ENCODE measurements at regions not wholly inside any gene's neighbourhood (a gene's known extent, or its start where the extent isn't known, plus 50 kb on each side); places are given as distances from the start of the nearest gene placed in this dataset.

DNA sequence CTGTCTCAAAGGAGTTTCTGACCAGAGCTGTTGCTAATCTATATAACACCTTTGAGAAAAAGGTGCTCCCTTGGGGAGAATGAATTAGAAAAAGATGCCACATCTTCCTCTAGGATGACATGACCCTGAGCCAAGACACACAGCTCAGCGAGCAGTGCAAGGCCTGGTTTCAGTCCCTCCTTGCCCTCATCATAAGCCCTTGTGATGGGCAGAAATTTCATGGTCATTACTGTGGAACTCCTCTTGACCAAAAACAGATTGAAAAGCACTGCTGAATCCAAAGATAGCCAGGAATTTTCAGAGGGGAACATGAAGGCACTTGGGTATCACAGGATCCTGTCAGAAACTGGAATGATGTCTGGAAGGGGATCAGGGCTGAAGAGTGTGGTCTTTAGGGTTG, 74.1 kb upstream of the IRX6 start:
- H3K4me3 ChIP-seq (ENCODE audit: low read depth in 2 of 2, low read length in 2 of 2), result no peak overlapping the region
- H3K4me1 ChIP-seq (ENCODE audit: control insufficient read depth, insufficient read depth, low read length), result no peaks in the 10 kb centered on the region
- in situ Hi-C loops (cut with HindIII; ENCODE audit: low pct_unique_long_range_greater_than_20kb, low sequenced_read_pairs), result no loop called here
- H3K36me3 ChIP-seq (ENCODE audit: control insufficient read depth, insufficient read depth, low read length), result no peaks in the 10 kb centered on the region
- H3K9me3 ChIP-seq (ENCODE audit: control insufficient read depth, insufficient read depth, low read depth, low read length), result no peaks in the 10 kb centered on the region
- ATAC-seq (no peak), DNase-seq (ENCODE audit: low read depth, low spot score) (no peak)
- CTCF ChIA-PET, result no interaction called here
- POLR2A ChIA-PET, result no interaction called here
- BruUV-seq (replicated peaks), result no TSS peak
- intact Hi-C loops (cut with micrococcal nuclease; ENCODE audit: unreplicated experiment), result no loop called here
- TF ChIP-seq POLR2AphosphoS5 (IDR thresholded peaks at IDR 0.05; ENCODE audit: low read depth, low read length), result no peak
- no peak for TF ChIP-seq TCF7L2 (IDR thresholded peaks at IDR 0.05; ENCODE audit: low read depth, low read length)
- TF ChIP-seq SIN3A (IDR thresholded peaks at IDR 0.05; ENCODE audit: borderline replicate concordance, insufficient read depth, low read depth, low read length), result no peak
- TF ChIP-seq, protein P1, sequence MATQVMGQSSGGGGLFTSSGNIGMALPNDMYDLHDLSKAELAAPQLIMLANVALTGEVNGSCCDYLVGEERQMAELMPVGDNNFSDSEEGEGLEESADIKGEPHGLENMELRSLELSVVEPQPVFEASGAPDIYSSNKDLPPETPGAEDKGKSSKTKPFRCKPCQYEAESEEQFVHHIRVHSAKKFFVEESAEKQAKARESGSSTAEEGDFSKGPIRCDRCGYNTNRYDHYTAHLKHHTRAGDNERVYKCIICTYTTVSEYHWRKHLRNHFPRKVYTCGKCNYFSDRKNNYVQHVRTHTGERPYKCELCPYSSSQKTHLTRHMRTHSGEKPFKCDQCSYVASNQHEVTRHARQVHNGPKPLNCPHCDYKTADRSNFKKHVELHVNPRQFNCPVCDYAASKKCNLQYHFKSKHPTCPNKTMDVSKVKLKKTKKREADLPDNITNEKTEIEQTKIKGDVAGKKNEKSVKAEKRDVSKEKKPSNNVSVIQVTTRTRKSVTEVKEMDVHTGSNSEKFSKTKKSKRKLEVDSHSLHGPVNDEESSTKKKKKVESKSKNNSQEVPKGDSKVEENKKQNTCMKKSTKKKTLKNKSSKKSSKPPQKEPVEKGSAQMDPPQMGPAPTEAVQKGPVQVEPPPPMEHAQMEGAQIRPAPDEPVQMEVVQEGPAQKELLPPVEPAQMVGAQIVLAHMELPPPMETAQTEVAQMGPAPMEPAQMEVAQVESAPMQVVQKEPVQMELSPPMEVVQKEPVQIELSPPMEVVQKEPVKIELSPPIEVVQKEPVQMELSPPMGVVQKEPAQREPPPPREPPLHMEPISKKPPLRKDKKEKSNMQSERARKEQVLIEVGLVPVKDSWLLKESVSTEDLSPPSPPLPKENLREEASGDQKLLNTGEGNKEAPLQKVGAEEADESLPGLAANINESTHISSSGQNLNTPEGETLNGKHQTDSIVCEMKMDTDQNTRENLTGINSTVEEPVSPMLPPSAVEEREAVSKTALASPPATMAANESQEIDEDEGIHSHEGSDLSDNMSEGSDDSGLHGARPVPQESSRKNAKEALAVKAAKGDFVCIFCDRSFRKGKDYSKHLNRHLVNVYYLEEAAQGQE (IDR thresholded peaks at IDR 0.05; ENCODE audit: insufficient read depth in 1 of 2, low read depth in 2 of 2, low read length in 1 of 2), result no peak
- TF ChIP-seq, protein P2, sequence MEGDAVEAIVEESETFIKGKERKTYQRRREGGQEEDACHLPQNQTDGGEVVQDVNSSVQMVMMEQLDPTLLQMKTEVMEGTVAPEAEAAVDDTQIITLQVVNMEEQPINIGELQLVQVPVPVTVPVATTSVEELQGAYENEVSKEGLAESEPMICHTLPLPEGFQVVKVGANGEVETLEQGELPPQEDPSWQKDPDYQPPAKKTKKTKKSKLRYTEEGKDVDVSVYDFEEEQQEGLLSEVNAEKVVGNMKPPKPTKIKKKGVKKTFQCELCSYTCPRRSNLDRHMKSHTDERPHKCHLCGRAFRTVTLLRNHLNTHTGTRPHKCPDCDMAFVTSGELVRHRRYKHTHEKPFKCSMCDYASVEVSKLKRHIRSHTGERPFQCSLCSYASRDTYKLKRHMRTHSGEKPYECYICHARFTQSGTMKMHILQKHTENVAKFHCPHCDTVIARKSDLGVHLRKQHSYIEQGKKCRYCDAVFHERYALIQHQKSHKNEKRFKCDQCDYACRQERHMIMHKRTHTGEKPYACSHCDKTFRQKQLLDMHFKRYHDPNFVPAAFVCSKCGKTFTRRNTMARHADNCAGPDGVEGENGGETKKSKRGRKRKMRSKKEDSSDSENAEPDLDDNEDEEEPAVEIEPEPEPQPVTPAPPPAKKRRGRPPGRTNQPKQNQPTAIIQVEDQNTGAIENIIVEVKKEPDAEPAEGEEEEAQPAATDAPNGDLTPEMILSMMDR (IDR thresholded peaks at IDR 0.05), result no peak
- no peak overlapping the region for H3K27ac ChIP-seq (ENCODE audit: low read length)
- H3K27me3 ChIP-seq (ENCODE audit: control insufficient read depth, insufficient read depth, low read length), result no peaks in the 10 kb centered on the region; the same call in 1 of the 2 replicates

DNA sequence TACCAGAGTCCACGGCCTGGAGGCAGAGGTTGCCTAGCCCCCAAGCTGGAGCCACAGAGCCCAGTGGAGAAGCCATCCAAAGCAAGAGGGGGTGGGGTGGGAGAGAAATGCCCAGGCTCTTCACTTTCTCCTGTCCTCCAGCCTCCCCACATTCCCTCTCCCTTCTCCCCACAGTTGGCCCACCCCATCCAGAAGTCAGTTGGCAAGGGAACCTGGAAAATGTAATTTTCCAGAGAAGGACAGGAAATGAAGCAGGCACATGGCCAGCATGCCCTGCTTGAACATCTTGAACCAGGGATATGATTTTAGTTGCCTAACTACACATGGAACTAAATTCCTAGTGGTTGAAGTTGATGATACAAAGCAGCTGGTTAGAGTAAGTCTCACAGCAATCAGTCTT, 73.3 kb upstream of the IRX6 start:
- TF ChIP-seq, protein P2 (IDR thresholded peaks at IDR 0.05), result no peak
- TF ChIP-seq SIN3A (IDR thresholded peaks at IDR 0.05; ENCODE audit: borderline replicate concordance, insufficient read depth, low read depth, low read length), result no peak
- no peak for TF ChIP-seq TCF7L2 (IDR thresholded peaks at IDR 0.05; ENCODE audit: low read depth, low read length)
- no peak for TF ChIP-seq POLR2AphosphoS5 (IDR thresholded peaks at IDR 0.05; ENCODE audit: low read depth, low read length)
- TF ChIP-seq, protein P1 (IDR thresholded peaks at IDR 0.05; ENCODE audit: insufficient read depth in 1 of 2, low read depth in 2 of 2, low read length in 1 of 2), result no peak
- ATAC-seq (no peak), DNase-seq (ENCODE audit: low read depth, low spot score) (no peak)
- Histone ChIP-seq H3K4me3 (ENCODE audit: low read depth in 2 of 2, low read length in 2 of 2) (no peak overlapping the region), H3K4me1 (ENCODE audit: control insufficient read depth, insufficient read depth, low read length) (no peaks in the 10 kb centered on the region), H3K36me3 (ENCODE audit: control insufficient read depth, insufficient read depth, low read length) (no peaks in the 10 kb centered on the region), H3K9me3 (ENCODE audit: control insufficient read depth, insufficient read depth, low read depth, low read length) (no peaks in the 10 kb centered on the region), H3K27me3 (ENCODE audit: control insufficient read depth, insufficient read depth, low read length) (no peaks in the 10 kb centered on the region; the same call in 1 of the 2 replicates), H3K27ac (ENCODE audit: low read length) (no peak overlapping the region)
- in situ Hi-C loops (cut with HindIII; ENCODE audit: low pct_unique_long_range_greater_than_20kb, low sequenced_read_pairs), result no loop called here
- POLR2A ChIA-PET, result no interaction called here
- CTCF ChIA-PET, result no interaction called here
- no TSS peak for BruUV-seq (replicated peaks)
- intact Hi-C loops (cut with micrococcal nuclease; ENCODE audit: unreplicated experiment), result no loop called here

All from Panc1 (cell line).